ENCODE measurements at regions not wholly inside any gene's neighbourhood (a gene's known extent, or its start where the extent isn't known, plus 50 kb on each side); places are given as distances from the start of the nearest gene placed in this dataset.

GRCh38 chr9:106419829-106420228, 443.1 kb upstream of the ZNF462 start:
- Histone ChIP-seq H4K91ac (ENCODE audit: insufficient read length, low read depth, low read length) (no peak overlapping the region), H3K23me2 (ENCODE audit: insufficient read length, low read depth, low read length, poor library complexity, severe bottlenecking) (no peaks in the 10 kb centered on the region), H2AFZ (ENCODE audit: low read length) (no peak overlapping the region), H2BK15ac (ENCODE audit: low read depth, low read length) (0 out of 2 replicates have a peak overlapping the region, but pooled peaks have one; percentile 12), H4K20me1 (ENCODE audit: control insufficient read depth, insufficient read depth, insufficient read length) (no peaks in the 10 kb centered on the region), H3K18ac (ENCODE audit: insufficient read length, low read depth, low read length) (no peak overlapping the region), H2BK120ac (ENCODE audit: low read depth, low read length, poor library complexity, severe bottlenecking) (no peak overlapping the region), H3K4me1 (ENCODE audit: insufficient read depth, low read length) (peaks cover 7% of the 10 kb centered on the region; the same call in 1 of the 2 replicates), H3K4me2 (ENCODE audit: insufficient read depth, insufficient read length, low read length) (no peak overlapping the region), H3K79me1 (ENCODE audit: insufficient read depth, low read depth, low read length, poor library complexity, severe bottlenecking) (no peaks in the 10 kb centered on the region), H2AK5ac (ENCODE audit: insufficient read length, low read length) (no peak overlapping the region), H4K8ac (replicated peaks; ENCODE audit: insufficient read length, low read depth, low read length) (no peak overlapping the region), H3K4ac (ENCODE audit: low read depth, low read length) (no peak overlapping the region), H2BK5ac (ENCODE audit: insufficient read length, low read length) (no peak overlapping the region), H2BK12ac (ENCODE audit: insufficient read length, low read depth, low read length) (no peak overlapping the region), H3T11ph (ENCODE audit: low read length) (no peak overlapping the region), H3K27me3 (ENCODE audit: insufficient read depth, low read length) (no peaks in the 10 kb centered on the region), H3K27ac (ENCODE audit: insufficient read length, low read depth, low read length) (no peak overlapping the region), H3K9me3 (ENCODE audit: control insufficient read depth, low read depth, low read length) (no peaks in the 10 kb centered on the region), H4K5ac (ENCODE audit: insufficient read length, low read depth, low read length) (no peak overlapping the region), H3K23ac (ENCODE audit: insufficient read length, low read depth, low read length) (no peak overlapping the region), H3K56ac (ENCODE audit: insufficient read length, low read depth, low read length) (no peak overlapping the region), H3K79me2 (ENCODE audit: insufficient read depth, low read length) (no peaks in the 10 kb centered on the region), H3K14ac (ENCODE audit: insufficient read depth, low read length) (no peak overlapping the region), H3K9ac (ENCODE audit: extremely low read depth, insufficient read length, low read length) (no peak overlapping the region), H2BK20ac (ENCODE audit: low read depth, low read length, poor library complexity, severe bottlenecking) (no peak overlapping the region)
- DNase-seq, result no peak
- Mint-ChIP-seq H3K27ac (no peak overlapping the region), H3K4me3 (no peak overlapping the region), H3K4me1 (peaks cover 7 to 19% of the 10 kb centered on the region in 2 experiments), H3K36me3 (ENCODE audit: insufficient read depth in 1 of 3, low read depth in 3 of 3) (no peaks in the 10 kb centered on the region), H3K27me3 (ENCODE audit: low read depth) (no peaks in the 10 kb centered on the region), H3K9me3 (no peaks in the 10 kb centered on the region)
- no CpG with 5 or more reads among the region's 3 CpGs for WGBS (ENCODE audit: extremely low coverage, insufficient read length, low lambda C conversion rate)
- TF ChIP-seq, protein P1, sequence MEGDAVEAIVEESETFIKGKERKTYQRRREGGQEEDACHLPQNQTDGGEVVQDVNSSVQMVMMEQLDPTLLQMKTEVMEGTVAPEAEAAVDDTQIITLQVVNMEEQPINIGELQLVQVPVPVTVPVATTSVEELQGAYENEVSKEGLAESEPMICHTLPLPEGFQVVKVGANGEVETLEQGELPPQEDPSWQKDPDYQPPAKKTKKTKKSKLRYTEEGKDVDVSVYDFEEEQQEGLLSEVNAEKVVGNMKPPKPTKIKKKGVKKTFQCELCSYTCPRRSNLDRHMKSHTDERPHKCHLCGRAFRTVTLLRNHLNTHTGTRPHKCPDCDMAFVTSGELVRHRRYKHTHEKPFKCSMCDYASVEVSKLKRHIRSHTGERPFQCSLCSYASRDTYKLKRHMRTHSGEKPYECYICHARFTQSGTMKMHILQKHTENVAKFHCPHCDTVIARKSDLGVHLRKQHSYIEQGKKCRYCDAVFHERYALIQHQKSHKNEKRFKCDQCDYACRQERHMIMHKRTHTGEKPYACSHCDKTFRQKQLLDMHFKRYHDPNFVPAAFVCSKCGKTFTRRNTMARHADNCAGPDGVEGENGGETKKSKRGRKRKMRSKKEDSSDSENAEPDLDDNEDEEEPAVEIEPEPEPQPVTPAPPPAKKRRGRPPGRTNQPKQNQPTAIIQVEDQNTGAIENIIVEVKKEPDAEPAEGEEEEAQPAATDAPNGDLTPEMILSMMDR (conservative IDR thresholded peaks at IDR 0.05), result no peak

Measured in H9 (cell line).